ENCODE measurements at regions not wholly inside any gene's neighbourhood (a gene's known extent, or its start where the extent isn't known, plus 50 kb on each side); places are given as distances from the start of the nearest gene placed in this dataset.

- no peak for DNase-seq
- WGBS, 2 donors, result 90 to 91% methylated on average over 10 of the region's 10 CpGs
These were observed 199.8 kb downstream of the KCNE4 start for GRCh38 chr2:223251656-223252229.

DNA sequence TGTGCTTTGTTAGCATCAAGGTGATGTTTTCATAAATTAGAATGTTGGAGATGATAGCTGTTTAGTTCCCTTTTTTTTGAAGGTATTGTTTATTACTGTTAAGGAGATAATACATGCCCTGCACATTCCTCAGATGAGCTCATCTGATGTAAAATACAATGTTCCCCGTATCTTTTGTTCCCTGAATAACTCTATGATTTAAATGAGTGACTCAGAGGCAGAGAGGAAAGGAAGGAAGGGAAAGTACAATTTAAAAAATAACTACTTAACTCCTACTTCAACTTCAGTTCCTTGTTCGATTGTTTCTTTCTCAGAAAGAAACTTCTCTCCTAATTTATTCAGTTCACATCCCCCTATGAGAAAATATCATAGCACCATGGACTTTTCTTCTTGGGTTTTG is 208.7 kb downstream of the KCNE4 start:
- Histone ChIP-seq H3K4me3 (ENCODE audit: low read length in 2 of 2) (no peak overlapping the region), H3K9me3 (ENCODE audit: control insufficient read depth, low read length) (peaks cover 2% of the 10 kb centered on the region), H3K27me3 (ENCODE audit: control insufficient read depth in 1 of 2, insufficient read depth in 2 of 2, low read length in 1 of 2) (no peaks in the 10 kb centered on the region), H3K36me3 (ENCODE audit: control insufficient read depth in 1 of 2, insufficient read depth in 2 of 2, low read length in 1 of 2) (no peaks in the 10 kb centered on the region), H3K4me1 (ENCODE audit: control insufficient read depth in 1 of 2, insufficient read depth in 2 of 2, low read length in 2 of 2) (no peaks in the 10 kb centered on the region), H3K27ac (ENCODE audit: low read depth in 1 of 2, low read length in 2 of 2) (no peak overlapping the region)
- 57 to 67% methylated on average over 2 of the region's 2 CpGs for WGBS, 2 donors
- intact Hi-C loops (cut with DNase I), result no loop called here
- DNase-seq (no peak), ATAC-seq (ENCODE audit: low FRiP score) (no peak)

More at GRCh38 chr2:223251656-223252229, 199.8 kb downstream of the KCNE4 start:
- intact Hi-C loops (cut with DNase I), result no loop called here
- no peaks in the 10 kb centered on the region for H3K9me3 ChIP-seq (ENCODE audit: control insufficient read depth, low read length)
- H3K4me1 ChIP-seq (ENCODE audit: control insufficient read depth in 1 of 2, insufficient read depth in 2 of 2, low read length in 2 of 2), result no peaks in the 10 kb centered on the region
- H3K27me3 ChIP-seq (ENCODE audit: control insufficient read depth in 1 of 2, insufficient read depth in 2 of 2, low read length in 1 of 2), result no peaks in the 10 kb centered on the region
- H3K27ac ChIP-seq (ENCODE audit: low read depth in 1 of 2, low read length in 2 of 2), result no peak overlapping the region
- H3K36me3 ChIP-seq (ENCODE audit: control insufficient read depth in 1 of 2, insufficient read depth in 2 of 2, low read length in 1 of 2), result no peaks in the 10 kb centered on the region
- no peak for ATAC-seq (ENCODE audit: low FRiP score)
- H3K4me3 ChIP-seq (ENCODE audit: low read length in 2 of 2), result no peak overlapping the region

DNA sequence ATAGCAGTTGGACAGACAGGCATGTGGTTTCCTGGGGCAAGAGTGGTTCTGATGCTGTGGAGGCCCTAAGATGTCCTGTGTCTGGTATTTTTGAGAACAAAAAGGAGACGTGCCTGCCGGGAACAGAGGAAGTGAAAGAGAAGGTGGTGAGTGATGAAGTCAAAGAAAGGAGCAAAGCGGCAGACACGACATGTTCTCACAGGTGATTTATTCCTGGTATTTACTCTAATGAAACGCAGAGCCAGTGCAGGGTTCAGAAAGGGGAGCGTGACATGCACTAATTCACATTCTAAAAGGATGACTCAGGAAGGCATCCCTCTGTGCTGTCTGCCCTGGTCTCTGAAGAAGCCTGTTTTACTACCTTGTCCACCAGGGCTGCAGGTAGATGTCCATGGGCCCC is 211.0 kb downstream of the KCNE4 start:
- DNase-seq, result no peak
- Histone ChIP-seq H3K9me3 (ENCODE audit: control insufficient read depth, low read length) (peaks cover 2% of the 10 kb centered on the region), H3K4me1 (ENCODE audit: control insufficient read depth in 1 of 2, insufficient read depth in 2 of 2, low read length in 2 of 2) (no peaks in the 10 kb centered on the region), H3K27ac (ENCODE audit: low read depth in 1 of 2, low read length in 2 of 2) (no peak overlapping the region), H3K4me3 (ENCODE audit: low read length in 2 of 2) (no peak overlapping the region), H3K27me3 (ENCODE audit: control insufficient read depth in 1 of 2, insufficient read depth in 2 of 2, low read length in 1 of 2) (no peaks in the 10 kb centered on the region), H3K36me3 (ENCODE audit: control insufficient read depth in 1 of 2, insufficient read depth in 2 of 2, low read length in 1 of 2) (no peaks in the 10 kb centered on the region)
- intact Hi-C loops (cut with DNase I), result no loop called here
- WGBS, 2 donors, result 60 to 72% methylated on average over 6 of the region's 6 CpGs
- no peak for ATAC-seq (ENCODE audit: low FRiP score)

DNA sequence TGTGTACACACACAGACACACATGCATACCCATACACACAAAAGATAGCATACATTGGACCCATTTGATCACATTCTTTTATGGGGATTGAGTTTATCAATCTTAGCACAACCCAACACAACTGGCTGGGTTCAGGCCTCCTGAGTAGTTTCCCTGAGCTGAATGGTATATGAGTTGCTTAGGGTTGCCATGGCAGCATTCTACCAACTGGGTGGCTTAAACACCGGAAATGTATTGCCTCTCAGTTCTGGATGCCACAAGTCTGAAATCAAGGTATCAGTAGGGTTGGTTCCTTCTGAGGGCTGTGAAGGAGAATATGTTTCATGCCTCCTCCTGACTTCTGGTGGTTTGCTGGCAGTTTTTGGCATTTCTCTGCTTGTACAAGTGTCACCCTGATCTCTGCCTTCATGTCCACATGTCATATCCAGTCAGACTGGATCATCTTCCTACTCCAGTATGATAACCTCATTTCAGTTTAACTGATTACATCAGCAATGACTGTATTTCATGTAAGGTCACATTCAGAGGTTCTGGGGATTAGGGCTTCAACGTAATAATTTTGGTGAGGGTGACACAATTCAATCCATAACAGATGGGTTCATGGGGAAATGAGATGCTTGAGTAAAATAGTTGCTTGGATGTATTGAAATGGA is 212.7 kb downstream of the KCNE4 start:
- peaks cover 2% of the 10 kb centered on the region for H3K9me3 ChIP-seq (ENCODE audit: control insufficient read depth, low read length)
- no peaks in the 10 kb centered on the region for H3K27me3 ChIP-seq (ENCODE audit: control insufficient read depth in 1 of 2, insufficient read depth in 2 of 2, low read length in 1 of 2)
- no peaks in the 10 kb centered on the region for H3K4me1 ChIP-seq (ENCODE audit: control insufficient read depth in 1 of 2, insufficient read depth in 2 of 2, low read length in 2 of 2)
- intact Hi-C loops (cut with DNase I), result no loop called here
- WGBS, 2 donors, result 89 to 91% methylated on average over 2 of the region's 2 CpGs
- no peak overlapping the region for H3K4me3 ChIP-seq (ENCODE audit: low read length in 2 of 2)
- H3K36me3 ChIP-seq (ENCODE audit: control insufficient read depth in 1 of 2, insufficient read depth in 2 of 2, low read length in 1 of 2), result no peaks in the 10 kb centered on the region
- DNase-seq (no peak), ATAC-seq (ENCODE audit: low FRiP score) (no peak)
- no peak overlapping the region for H3K27ac ChIP-seq (ENCODE audit: low read depth in 1 of 2, low read length in 2 of 2)

DNA sequence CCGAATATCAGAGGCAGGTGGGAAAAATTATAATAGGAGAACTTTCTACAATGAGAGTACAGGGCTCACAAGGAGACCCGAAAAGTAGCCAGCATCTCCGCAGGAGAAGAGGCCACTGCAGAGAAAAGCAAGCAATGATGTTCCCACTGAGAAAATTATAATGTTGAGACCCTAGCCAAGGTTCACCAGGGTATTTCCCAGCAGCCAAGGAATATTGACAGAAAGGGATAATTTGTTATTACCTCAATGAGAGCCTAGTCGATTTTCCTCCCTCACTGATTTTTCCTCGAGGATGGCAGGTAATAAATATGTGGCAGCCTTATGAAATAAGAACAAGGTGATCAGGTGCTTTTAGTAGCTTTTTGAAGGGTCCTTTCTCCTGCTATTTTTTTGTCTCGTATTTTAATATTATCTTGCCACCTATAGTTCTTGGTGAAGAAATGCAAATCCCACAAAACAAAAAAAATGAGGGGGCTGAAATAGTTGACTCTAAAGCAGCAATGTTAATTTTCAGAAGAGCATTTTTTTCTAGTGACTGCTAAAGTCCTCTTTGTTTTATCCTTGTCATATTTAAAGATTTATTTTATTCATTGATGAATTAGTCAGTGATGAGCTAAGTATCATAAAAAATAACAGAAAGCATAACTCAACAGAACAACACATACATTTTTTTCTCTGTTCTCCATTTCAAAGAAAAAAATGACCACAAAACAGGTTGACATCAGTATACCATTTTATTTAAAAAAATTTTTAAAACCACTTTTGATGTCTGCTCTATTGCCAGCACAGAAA is 215.4 kb downstream of the KCNE4 start:
- H3K9me3 ChIP-seq (ENCODE audit: control insufficient read depth, low read length), result no peaks in the 10 kb centered on the region
- no peaks in the 10 kb centered on the region for H3K27me3 ChIP-seq (ENCODE audit: control insufficient read depth in 1 of 2, insufficient read depth in 2 of 2, low read length in 1 of 2)
- intact Hi-C loops (cut with DNase I), result no loop called here
- no peaks in the 10 kb centered on the region for H3K4me1 ChIP-seq (ENCODE audit: control insufficient read depth in 1 of 2, insufficient read depth in 2 of 2, low read length in 2 of 2)
- no peak overlapping the region for H3K27ac ChIP-seq (ENCODE audit: low read depth in 1 of 2, low read length in 2 of 2)
- H3K36me3 ChIP-seq (ENCODE audit: control insufficient read depth in 1 of 2, insufficient read depth in 2 of 2, low read length in 1 of 2), result no peaks in the 10 kb centered on the region
- WGBS, 2 donors, result 85 to 90% methylated on average over 6 of the region's 6 CpGs
- no peak overlapping the region for H3K4me3 ChIP-seq (ENCODE audit: low read length in 2 of 2)
- DNase-seq (no peak), ATAC-seq (ENCODE audit: low FRiP score) (no peak)

DNA sequence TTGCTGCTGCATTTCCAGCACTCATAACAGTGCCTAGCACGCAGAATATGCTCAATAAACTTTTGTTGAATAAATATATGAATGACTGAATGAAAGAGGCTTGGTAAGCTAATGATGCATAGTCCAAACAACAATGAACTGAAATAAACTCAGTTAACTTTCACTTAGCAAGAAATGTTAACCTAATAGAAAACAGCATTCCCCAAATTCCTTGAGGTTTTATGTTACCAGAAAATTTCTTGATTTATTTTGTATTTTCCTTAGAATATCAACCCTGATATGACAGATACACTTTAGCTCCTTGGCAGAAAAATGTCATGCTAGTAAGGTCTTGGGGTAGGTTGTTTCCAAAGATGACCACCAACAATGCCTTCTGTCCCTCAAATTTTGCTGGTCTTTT is 217.4 kb downstream of the KCNE4 start:
- ATAC-seq (ENCODE audit: low FRiP score), result no peak
- Histone ChIP-seq H3K27ac (ENCODE audit: low read depth in 1 of 2, low read length in 2 of 2) (no peak overlapping the region), H3K36me3 (ENCODE audit: control insufficient read depth in 1 of 2, insufficient read depth in 2 of 2, low read length in 1 of 2) (no peaks in the 10 kb centered on the region), H3K4me3 (ENCODE audit: low read length in 2 of 2) (no peak overlapping the region), H3K4me1 (ENCODE audit: control insufficient read depth in 1 of 2, insufficient read depth in 2 of 2, low read length in 2 of 2) (no peaks in the 10 kb centered on the region), H3K9me3 (ENCODE audit: control insufficient read depth, low read length) (no peaks in the 10 kb centered on the region), H3K27me3 (ENCODE audit: control insufficient read depth in 1 of 2, insufficient read depth in 2 of 2, low read length in 1 of 2) (no peaks in the 10 kb centered on the region)
- no peak for DNase-seq
- 71 to 86% methylated on average over 1 of the region's 1 CpG for WGBS, 2 donors
- intact Hi-C loops (cut with DNase I), result no loop called here

DNA sequence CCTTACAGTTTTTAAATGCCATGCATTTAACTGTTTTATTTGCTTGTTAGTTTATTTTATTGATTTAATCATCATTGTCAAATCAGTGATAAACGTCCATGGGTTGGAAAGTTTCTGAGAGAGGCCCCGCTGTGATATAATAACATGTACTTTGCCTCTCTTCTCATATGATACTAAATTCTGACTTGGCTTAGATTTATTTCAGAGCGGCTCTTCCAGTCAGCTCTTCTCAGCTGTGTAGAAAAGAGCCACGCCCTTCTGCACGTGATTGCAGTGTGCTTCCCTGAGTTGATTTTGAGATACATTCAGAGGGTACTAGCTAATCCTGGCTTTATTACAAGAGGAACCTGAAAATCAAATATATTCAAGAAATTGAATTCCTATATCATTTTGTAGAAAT is 218.6 kb downstream of the KCNE4 start:
- H3K27ac ChIP-seq (ENCODE audit: low read depth in 1 of 2, low read length in 2 of 2), result no peak overlapping the region
- no peaks in the 10 kb centered on the region for H3K9me3 ChIP-seq (ENCODE audit: control insufficient read depth, low read length)
- ATAC-seq (ENCODE audit: low FRiP score) (no peak), DNase-seq (no peak)
- no peaks in the 10 kb centered on the region for H3K36me3 ChIP-seq (ENCODE audit: control insufficient read depth in 1 of 2, insufficient read depth in 2 of 2, low read length in 1 of 2)
- intact Hi-C loops (cut with DNase I), result no loop called here
- no peaks in the 10 kb centered on the region for H3K4me1 ChIP-seq (ENCODE audit: control insufficient read depth in 1 of 2, insufficient read depth in 2 of 2, low read length in 2 of 2)
- no peak overlapping the region for H3K4me3 ChIP-seq (ENCODE audit: low read length in 2 of 2)
- H3K27me3 ChIP-seq (ENCODE audit: control insufficient read depth in 1 of 2, insufficient read depth in 2 of 2, low read length in 1 of 2), result no peaks in the 10 kb centered on the region
- 93 to 95% methylated on average over 5 of the region's 5 CpGs for WGBS, 2 donors

DNA sequence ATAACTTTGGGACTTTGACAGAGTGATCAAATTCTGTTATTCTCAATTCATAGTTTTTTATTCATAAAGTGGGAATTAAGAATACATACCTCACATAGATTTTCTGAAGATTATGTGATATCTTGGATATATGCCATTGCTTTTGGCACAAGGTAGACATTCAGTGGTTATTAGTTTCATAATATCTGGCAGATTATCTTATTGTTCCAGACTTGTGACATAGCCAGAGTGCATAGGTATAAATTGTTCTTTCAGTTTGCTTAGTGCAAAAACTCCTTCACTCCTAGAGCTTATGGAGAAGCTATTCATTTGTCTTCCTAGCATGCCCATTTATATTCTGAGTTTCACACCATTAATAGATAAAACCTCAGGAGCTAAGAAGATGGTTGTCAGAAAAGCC is 222.0 kb downstream of the KCNE4 start:
- Histone ChIP-seq H3K36me3 (ENCODE audit: control insufficient read depth in 1 of 2, insufficient read depth in 2 of 2, low read length in 1 of 2) (no peaks in the 10 kb centered on the region), H3K9me3 (ENCODE audit: control insufficient read depth, low read length) (no peaks in the 10 kb centered on the region), H3K4me1 (ENCODE audit: control insufficient read depth in 1 of 2, insufficient read depth in 2 of 2, low read length in 2 of 2) (no peaks in the 10 kb centered on the region), H3K4me3 (ENCODE audit: low read length in 2 of 2) (no peak overlapping the region), H3K27ac (ENCODE audit: low read depth in 1 of 2, low read length in 2 of 2) (no peak overlapping the region), H3K27me3 (ENCODE audit: control insufficient read depth in 1 of 2, insufficient read depth in 2 of 2, low read length in 1 of 2) (no peaks in the 10 kb centered on the region)
- no peak for DNase-seq
- intact Hi-C loops (cut with DNase I), result no loop called here
- ATAC-seq (ENCODE audit: low FRiP score), result no peak

- Histone ChIP-seq H3K4me3 (ENCODE audit: low read length in 2 of 2) (no peak overlapping the region), H3K36me3 (ENCODE audit: control insufficient read depth in 1 of 2, insufficient read depth in 2 of 2, low read length in 1 of 2) (no peaks in the 10 kb centered on the region), H3K27me3 (ENCODE audit: control insufficient read depth in 1 of 2, insufficient read depth in 2 of 2, low read length in 1 of 2) (no peaks in the 10 kb centered on the region), H3K4me1 (ENCODE audit: control insufficient read depth in 1 of 2, insufficient read depth in 2 of 2, low read length in 2 of 2) (no peaks in the 10 kb centered on the region), H3K9me3 (ENCODE audit: control insufficient read depth, low read length) (no peaks in the 10 kb centered on the region), H3K27ac (ENCODE audit: low read depth in 1 of 2, low read length in 2 of 2) (no peak overlapping the region)
- ATAC-seq (ENCODE audit: low FRiP score), result no peak
- intact Hi-C loops (cut with DNase I), result no loop called here
- DNase-seq, result no peak
These were observed 230.2 kb downstream of the KCNE4 start for GRCh38 chr2:223282221-223282620.
